IMR-90 (cell line): ENCODE measurements at regions not wholly inside any gene's neighbourhood (a gene's known extent, or its start where the extent isn't known, plus 50 kb on each side); places are given as distances from the start of the nearest gene placed in this dataset.

ENCODE experiments used
- CEBPB ChIP-seq: IDR thresholded peaks from 2 replicates; pipeline ENCODE4 v1.6.1; 2012; ENCODE audit warnings: low read depth, low read length, improper control_type of control experiment
- CTCF ChIP-seq: conservative IDR thresholded peaks from 2 replicates; pipeline ENCODE4 v1.5.1; 2012; ENCODE audit warnings: mild to moderate bottlenecking, low read depth, low read length, improper control_type of control experiment
- FOS ChIP-seq: fragments of 150-350 bp; IDR thresholded peaks from 2 replicates; pipeline ENCODE4 v1.6.1; 2016; ENCODE audit warnings: low read depth, low read length
- MAFK ChIP-seq: IDR thresholded peaks from 2 replicates; pipeline ENCODE4 v1.6.1; 2012; ENCODE audit warnings: low read depth, low read length, improper control_type of control experiment
- MAZ ChIP-seq: IDR thresholded peaks from 2 replicates; pipeline ENCODE4 v1.6.1; 2012; ENCODE audit warnings: low read depth, mild to moderate bottlenecking, low read length, improper control_type of control experiment, moderate library complexity, borderline replicate concordance
- POLR2A ChIP-seq: IDR thresholded peaks from 2 replicates; pipeline ENCODE4 v1.6.1; 2012; ENCODE audit warnings: mild to moderate bottlenecking, low read depth, low read length
- RAD21 ChIP-seq: IDR thresholded peaks from 2 replicates; pipeline ENCODE4 v1.6.1; 2012; ENCODE audit warnings: low read length, improper control_type of control experiment
- RCOR1 ChIP-seq: IDR thresholded peaks from 2 replicates; pipeline ENCODE4 v1.6.1; 2012; ENCODE audit warnings: mild to moderate bottlenecking, low read length, improper control_type of control experiment; ENCODE audit not compliant: insufficient replicate concordance
- RFX5 ChIP-seq: IDR thresholded peaks from 2 replicates; pipeline ENCODE4 v1.8.0; 2012; ENCODE audit warnings: low read depth, mild to moderate bottlenecking, low read length, moderate library complexity
- SMC3 ChIP-seq: fragments of 150-350 bp; IDR thresholded peaks from 2 replicates; pipeline ENCODE4 v1.6.1; 2016; ENCODE audit warnings: low read depth, mild to moderate bottlenecking, antibody characterized with exemption, low read length, moderate library complexity
- USF2 ChIP-seq: fragments of 150-350 bp; IDR thresholded peaks from 2 replicates; pipeline ENCODE4 v1.6.1; 2017; ENCODE audit warnings: mild to moderate bottlenecking, antibody characterized with exemption, low read length, low read depth
- TF ChIP-seq, protein P1 (sequence below): fragments of 150-350 bp; IDR thresholded peaks from 2 replicates; pipeline ENCODE4 v1.6.1; 2016; ENCODE audit warnings: low read depth, mild to moderate bottlenecking, low read length, moderate library complexity, borderline replicate concordance

DNA sequence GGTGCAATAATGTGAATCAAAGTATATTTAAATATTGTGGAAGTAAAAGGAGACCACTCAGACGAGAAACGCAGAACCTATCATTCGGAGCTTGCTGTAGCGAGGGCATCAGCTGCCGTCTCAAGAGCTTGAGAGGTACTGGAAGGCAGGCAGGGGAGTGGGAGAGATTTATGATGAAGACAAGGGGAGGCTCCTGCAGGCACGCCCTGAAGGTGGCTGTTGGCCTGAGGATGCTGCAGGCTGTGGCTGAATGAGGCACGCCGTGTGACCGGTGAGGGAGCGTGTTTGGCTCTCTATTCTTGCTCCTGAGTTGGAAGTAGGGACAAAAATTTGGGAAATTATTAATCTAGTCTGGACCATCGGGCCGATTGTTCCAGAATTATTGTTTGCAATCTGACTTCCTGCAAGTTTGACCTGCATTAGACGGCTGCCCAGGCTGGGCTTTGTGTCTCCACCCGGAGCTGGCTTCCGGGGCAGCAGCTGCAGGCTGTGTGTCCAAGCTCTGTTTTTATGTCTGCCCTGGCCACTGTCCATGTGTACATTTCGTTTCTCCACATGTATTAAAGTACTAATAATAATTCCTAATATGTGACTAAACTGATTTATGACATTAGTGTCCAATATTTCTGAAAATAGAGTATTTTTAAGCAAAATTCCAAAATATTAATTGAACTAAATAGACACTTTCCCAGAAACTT lies 91.1 kb upstream of the ANKRD10 start:
- TF ChIP-seq CTCF (no peak), POLR2A (no peak), CEBPB (no peak), RAD21 (no peak), FOS (no peak), RFX5 (no peak), MAZ (no peak), USF2 (no peak), SMC3 (no peak), RCOR1 (no peak), MAFK (no peak)
- TF ChIP-seq, protein P1, sequence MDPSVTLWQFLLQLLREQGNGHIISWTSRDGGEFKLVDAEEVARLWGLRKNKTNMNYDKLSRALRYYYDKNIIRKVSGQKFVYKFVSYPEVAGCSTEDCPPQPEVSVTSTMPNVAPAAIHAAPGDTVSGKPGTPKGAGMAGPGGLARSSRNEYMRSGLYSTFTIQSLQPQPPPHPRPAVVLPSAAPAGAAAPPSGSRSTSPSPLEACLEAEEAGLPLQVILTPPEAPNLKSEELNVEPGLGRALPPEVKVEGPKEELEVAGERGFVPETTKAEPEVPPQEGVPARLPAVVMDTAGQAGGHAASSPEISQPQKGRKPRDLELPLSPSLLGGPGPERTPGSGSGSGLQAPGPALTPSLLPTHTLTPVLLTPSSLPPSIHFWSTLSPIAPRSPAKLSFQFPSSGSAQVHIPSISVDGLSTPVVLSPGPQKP, result no peak
